Skeletal muscle satellite cell (primary cell): ENCODE measurements at regions not wholly inside any gene's neighbourhood (a gene's known extent, or its start where the extent isn't known, plus 50 kb on each side); places are given as distances from the start of the nearest gene placed in this dataset.

ENCODE experiments used
- H3K27me3 ChIP-seq: 2 replicates; pipeline ENCODE4 v1.7.0; 2013; ENCODE audit warnings: low read length; ENCODE audit not compliant: control insufficient read depth, insufficient read depth
- H3K36me3 ChIP-seq: 2 replicates; pipeline ENCODE4 v1.7.0; 2013; ENCODE audit warnings: mild to moderate bottlenecking, control low read depth, low read length; ENCODE audit not compliant: insufficient read depth
- H3K4me1 ChIP-seq: 2 replicates; pipeline ENCODE4 v1.7.0; 2013; ENCODE audit warnings: low read length; ENCODE audit not compliant: control insufficient read depth, insufficient read depth
- H3K4me2 ChIP-seq: 2 replicates; pipeline ENCODE4 v1.7.0; 2013; ENCODE audit warnings: mild to moderate bottlenecking, low read length
- H3K4me3 ChIP-seq: 2 replicates; pipeline ENCODE4 v1.7.0; 2013; ENCODE audit warnings: low read length
- H3K9ac ChIP-seq: 2 replicates; pipeline ENCODE4 v1.7.0; 2013; ENCODE audit warnings: mild to moderate bottlenecking, low read depth, low read length, moderate library complexity
- H3K9me3 ChIP-seq: replicated peaks from 2 replicates; pipeline ENCODE4 v1.7.0; 2013; ENCODE audit warnings: mild to moderate bottlenecking, control low read depth, low read length

- no peaks in the 10 kb centered on the region for H3K36me3 ChIP-seq
- no peaks in the 10 kb centered on the region for H3K4me1 ChIP-seq
- no peaks in the 10 kb centered on the region for H3K9me3 ChIP-seq
- H3K9ac ChIP-seq, result no peak overlapping the region
- H3K4me3 ChIP-seq, result no peak overlapping the region
- no peak overlapping the region for H3K4me2 ChIP-seq
- H3K27me3 ChIP-seq, result no peaks in the 10 kb centered on the region
These were observed 191.5 kb upstream of the NETO1 start for GRCh38 chr18:73059280-73059679.

- Histone ChIP-seq H3K4me1 (no peaks in the 10 kb centered on the region), H3K4me2 (no peak overlapping the region), H3K27me3 (no peaks in the 10 kb centered on the region), H3K9me3 (peaks cover 13% of the 10 kb centered on the region), H3K36me3 (no peaks in the 10 kb centered on the region), H3K4me3 (no peak overlapping the region), H3K9ac (no peak overlapping the region)
These were observed 179.9 kb upstream of the NETO1 start for GRCh38 chr18:73047688-73048087.

GRCh38 chr18:73045037-73045436 is 177.2 kb upstream of the NETO1 start:
- H3K4me2 ChIP-seq, result no peak overlapping the region
- no peaks in the 10 kb centered on the region for H3K4me1 ChIP-seq
- H3K4me3 ChIP-seq, result no peak overlapping the region
- H3K27me3 ChIP-seq, result no peaks in the 10 kb centered on the region
- peaks cover 8% of the 10 kb centered on the region for H3K9me3 ChIP-seq
- no peak overlapping the region for H3K9ac ChIP-seq
- no peaks in the 10 kb centered on the region for H3K36me3 ChIP-seq

GRCh38 chr18:73043611-73044010 is 175.8 kb upstream of the NETO1 start:
- peaks cover 4% of the 10 kb centered on the region for H3K9me3 ChIP-seq

GRCh38 chr18:73043211-73043610 is 175.4 kb upstream of the NETO1 start:
- Histone ChIP-seq H3K4me2 (no peak overlapping the region), H3K27me3 (no peaks in the 10 kb centered on the region), H3K4me3 (no peak overlapping the region), H3K4me1 (no peaks in the 10 kb centered on the region), H3K9ac (no peak overlapping the region), H3K36me3 (no peaks in the 10 kb centered on the region), H3K9me3 (peaks cover 4% of the 10 kb centered on the region)

More at GRCh38 chr18:73043611-73044010, 175.8 kb upstream of the NETO1 start:
- Histone ChIP-seq H3K36me3 (no peaks in the 10 kb centered on the region), H3K4me1 (no peaks in the 10 kb centered on the region), H3K4me2 (no peak overlapping the region), H3K4me3 (no peak overlapping the region), H3K27me3 (no peaks in the 10 kb centered on the region), H3K9ac (no peak overlapping the region)

- Histone ChIP-seq H3K36me3 (no peaks in the 10 kb centered on the region), H3K27me3 (no peaks in the 10 kb centered on the region), H3K4me2 (no peak overlapping the region), H3K9me3 (peaks cover 4% of the 10 kb centered on the region), H3K4me3 (no peak overlapping the region), H3K9ac (no peak overlapping the region), H3K4me1 (no peaks in the 10 kb centered on the region)
These were observed 172.5 kb upstream of the NETO1 start for GRCh38 chr18:73040247-73040646.

- no peak overlapping the region for H3K9ac ChIP-seq
- H3K4me3 ChIP-seq, result no peak overlapping the region
- H3K27me3 ChIP-seq, result no peaks in the 10 kb centered on the region
- H3K4me2 ChIP-seq, result no peak overlapping the region
- no peaks in the 10 kb centered on the region for H3K36me3 ChIP-seq
- no peaks in the 10 kb centered on the region for H3K4me1 ChIP-seq
- no peaks in the 10 kb centered on the region for H3K9me3 ChIP-seq
These were observed 170.5 kb upstream of the NETO1 start for GRCh38 chr18:73038336-73038735.

GRCh38 chr18:73023975-73024374 is 156.2 kb upstream of the NETO1 start:
- Histone ChIP-seq H3K9ac (no peak overlapping the region), H3K4me3 (no peak overlapping the region), H3K36me3 (no peaks in the 10 kb centered on the region), H3K4me1 (no peaks in the 10 kb centered on the region), H3K9me3 (no peaks in the 10 kb centered on the region), H3K27me3 (no peaks in the 10 kb centered on the region), H3K4me2 (no peak overlapping the region)

GRCh38 chr18:73009691-73010090 is 141.9 kb upstream of the NETO1 start:
- Histone ChIP-seq H3K27me3 (no peaks in the 10 kb centered on the region), H3K9me3 (peaks cover 6% of the 10 kb centered on the region), H3K9ac (no peak overlapping the region), H3K36me3 (no peaks in the 10 kb centered on the region), H3K4me2 (no peak overlapping the region), H3K4me3 (no peak overlapping the region), H3K4me1 (no peaks in the 10 kb centered on the region)

- H3K4me2 ChIP-seq, result no peak overlapping the region
- H3K27me3 ChIP-seq, result no peaks in the 10 kb centered on the region
- no peak overlapping the region for H3K9ac ChIP-seq
- H3K9me3 ChIP-seq, result peaks cover 9% of the 10 kb centered on the region
- H3K4me3 ChIP-seq, result no peak overlapping the region
- no peaks in the 10 kb centered on the region for H3K4me1 ChIP-seq
- H3K36me3 ChIP-seq, result no peaks in the 10 kb centered on the region
These were observed 140.1 kb upstream of the NETO1 start for GRCh38 chr18:73007915-73008308.

GRCh38 chr18:73007195-73007914 is 139.6 kb upstream of the NETO1 start:
- no peaks in the 10 kb centered on the region for H3K27me3 ChIP-seq
- H3K4me1 ChIP-seq, result no peaks in the 10 kb centered on the region
- peaks cover 9% of the 10 kb centered on the region for H3K9me3 ChIP-seq
- H3K4me3 ChIP-seq, result no peak overlapping the region
- H3K36me3 ChIP-seq, result no peaks in the 10 kb centered on the region
- H3K4me2 ChIP-seq, result no peak overlapping the region
- no peak overlapping the region for H3K9ac ChIP-seq

GRCh38 chr18:73006331-73006730 is 138.5 kb upstream of the NETO1 start:
- H3K4me1 ChIP-seq, result no peaks in the 10 kb centered on the region
- H3K4me3 ChIP-seq, result no peak overlapping the region
- H3K27me3 ChIP-seq, result no peaks in the 10 kb centered on the region
- H3K4me2 ChIP-seq, result no peak overlapping the region
- H3K9ac ChIP-seq, result no peak overlapping the region
- peaks cover 4% of the 10 kb centered on the region for H3K9me3 ChIP-seq
- no peaks in the 10 kb centered on the region for H3K36me3 ChIP-seq
